HepG2 (cell line): ENCODE measurements at regions not wholly inside any gene's neighbourhood (a gene's known extent, or its start where the extent isn't known, plus 50 kb on each side); places are given as distances from the start of the nearest gene placed in this dataset.

Experiments
- ATAC-seq: fragments of 200-7000 bp; cut with Tn5 transposase; 3 replicates; pipeline ENCODE4 v1.9.1; 2020; ENCODE audit warnings: mild to moderate bottlenecking, moderate library complexity
- BruUV-seq: library from RNA; stranded (reverse); fragments of 400-500 nt; replicated peaks from 2 replicates; lab custom pipeline; 2021; lab: Mats Ljungman, UMichigan
- CTCF ChIA-PET: fragments of 300-600 bp; formaldehyde crosslinking; extraction: SDS; loops from one replicate; lab custom pipeline; 2021; ENCODE audit warnings: low total read pairs, inconsistent platforms, low intra/inter-chr PET ratio; lab: Yijun Ruan, JAX
- POLR2A ChIA-PET: fragments of 350-600 bp; sonication (Branson Sonifier 250); formaldehyde crosslinking; loops from one replicate; lab custom pipeline; 2020; ENCODE audit warnings: antibody characterized with exemption, inconsistent platforms; lab: Yijun Ruan, JAX
- DNase-seq: peaks from one replicate; pipeline ENCODE4 v3.0.0-alpha.2; 2015; ENCODE audit warnings: low spot score
- FAIRE-seq: peaks from 3 replicates; lab custom pipeline; 2011; peaks lifted over from hg19 to GRCh38; lab: Jason Lieb, UNC
- H2AFZ ChIP-seq: one replicate; pipeline ENCODE4 v1.6.1; 2011; ENCODE audit warnings: low read length, inconsistent platforms
- H3K27ac ChIP-seq: fragments of 300-600 bp; 3 replicates; pipeline ENCODE4 v1.8.0; 2011; ENCODE audit warnings: mixed run types, mild to moderate bottlenecking, mixed read lengths, low read length, inconsistent platforms; ENCODE audit not compliant: insufficient read depth; ENCODE audit errors: extremely low read length
- H3K27me3 ChIP-seq, 2 experiments: fragments of 200-600 bp in 1 of 2; 2 replicates in 1 of 2; 3 replicates in 1 of 2; pipeline versions ENCODE4 v1.6.0 to v1.8.0; 2011; ENCODE audit warnings: low read length in 2 of 2, mild to moderate bottlenecking in 2 of 2, moderate library complexity in 2 of 2, inconsistent platforms in 1 of 2; ENCODE audit not compliant: insufficient read depth in 2 of 2, control insufficient read depth in 1 of 2
- H3K36me3 ChIP-seq, 2 experiments: fragments of 200-600 bp in 1 of 2; replicated peaks in 1 of 2; 2 replicates in 1 of 2; 3 replicates in 1 of 2; pipeline versions ENCODE4 v1.5.1 to v1.8.0; 2011; ENCODE audit warnings: low read length in 2 of 2, inconsistent platforms in 1 of 2; ENCODE audit not compliant: insufficient read depth in 2 of 2, control insufficient read depth in 1 of 2
- H3K4me1 ChIP-seq: 2 replicates; pipeline ENCODE4 v1.5.1; 2012; ENCODE audit warnings: low read length, inconsistent platforms; ENCODE audit not compliant: insufficient read depth
- H3K4me2 ChIP-seq: 2 replicates; pipeline ENCODE4 v1.6.0; 2011; ENCODE audit warnings: low read depth, low read length, inconsistent platforms
- H3K4me3 ChIP-seq, 3 experiments: fragments of 200-600 bp in 1 of 3; sonication (generic), shearing (Covaris generic) in 1 of 3; replicated peaks in 1 of 3; 2 replicates each; pipeline ENCODE4 v1.5.1; 2011 to 2016; ENCODE audit warnings: low read length in 3 of 3, inconsistent platforms in 2 of 3, low read depth in 2 of 3, mild to moderate bottlenecking in 2 of 3, control low read depth in 1 of 3, mixed read lengths in 1 of 3; ENCODE audit not compliant: insufficient read depth in 1 of 3
- H3K79me2 ChIP-seq: one replicate; pipeline ENCODE4 v1.6.1; 2011; ENCODE audit warnings: low read length, inconsistent platforms; ENCODE audit not compliant: insufficient read depth
- H3K9ac ChIP-seq: 2 replicates; pipeline ENCODE4 v1.6.0; 2011; ENCODE audit warnings: mild to moderate bottlenecking, low read depth, low read length, inconsistent platforms; ENCODE audit not compliant: insufficient read depth
- H3K9me3 ChIP-seq: 2 replicates; pipeline ENCODE4 v1.5.1; 2012; ENCODE audit warnings: mild to moderate bottlenecking, low read length
- H4K20me1 ChIP-seq: 2 replicates; pipeline ENCODE4 v1.6.0; 2011; ENCODE audit warnings: inconsistent platforms, mild to moderate bottlenecking, low read length, moderate library complexity; ENCODE audit not compliant: insufficient read depth
- AHR ChIP-seq: IDR thresholded peaks from 2 replicates; pipeline ENCODE4 v1.6.1; 2018; ENCODE audit warnings: missing genetic modification reagents, missing compliant biosample characterization
- ELF3 ChIP-seq: IDR thresholded peaks from 2 replicates; pipeline ENCODE4 v1.6.1; 2016; ENCODE audit warnings: missing genetic modification reagents, missing compliant biosample characterization
- HOXA9 ChIP-seq: sonication (generic); formaldehyde crosslinking; IDR thresholded peaks from 2 replicates; pipeline ENCODE4 v1.8.1; 2022; ENCODE audit warnings: missing genetic modification reagents, mild to moderate bottlenecking, moderate library complexity, borderline replicate concordance
- REST ChIP-seq, 2 experiments: IDR thresholded peaks; 2 replicates each; pipeline ENCODE4 v1.6.1; 2011 to 2012; ENCODE audit warnings: low read length in 2 of 2, borderline replicate concordance in 1 of 2, low read depth in 1 of 2, mild to moderate bottlenecking in 1 of 2, moderate library complexity in 1 of 2
- ZNF251 ChIP-seq: sonication (generic); formaldehyde crosslinking; IDR thresholded peaks from 2 replicates; pipeline ENCODE4 v1.9.0; 2021; ENCODE audit warnings: mild to moderate bottlenecking, missing genetic modification reagents
- ZNF501 ChIP-seq: sonication (generic); formaldehyde crosslinking; IDR thresholded peaks from 2 replicates; pipeline ENCODE4 v1.5.1; 2020; ENCODE audit warnings: mild to moderate bottlenecking, moderate library complexity, missing genetic modification reagents
- ZNF512B ChIP-seq: sonication (generic); formaldehyde crosslinking; IDR thresholded peaks from 2 replicates; pipeline ENCODE4 v1.5.1; 2020; ENCODE audit warnings: missing genetic modification reagents, mild to moderate bottlenecking, borderline replicate concordance
- ZNF619 ChIP-seq: sonication (generic); formaldehyde crosslinking; IDR thresholded peaks from 2 replicates; pipeline ENCODE4 v1.4.0; 2020; ENCODE audit warnings: mild to moderate bottlenecking, missing genetic modification reagents
- WGBS: methylation state at CpG from one replicate; pipeline ENCODE4 v1.1.6; 2017; ENCODE audit warnings: low lambda C conversion rate; 5-methylcytosine and 5-hydroxymethylcytosine counted together
- in situ Hi-C: cut with HindIII; loops from 2 replicates; pipeline ENCODE4 v1.10.0; 2017; ENCODE audit warnings: low pct_unique_long_range_greater_than_20kb; ENCODE audit not compliant: extremely low pct_ligation_motif_present
- intact Hi-C: fragments of 100-400 bp; cut with micrococcal nuclease; formaldehyde crosslinking; loops from one replicate; pipeline ENCODE4 v1.10.0; 2022; ENCODE audit not compliant: unreplicated experiment
- TF ChIP-seq, protein P1 (sequence below): sonication (generic); formaldehyde crosslinking; IDR thresholded peaks from 2 replicates; pipeline ENCODE4 v1.5.0; 2020; ENCODE audit warnings: missing genetic modification reagents
- TF ChIP-seq, protein P2 (sequence below): fragments of 450-650 bp; IDR thresholded peaks from 2 replicates; pipeline ENCODE4 v1.6.1; 2017

DNA sequence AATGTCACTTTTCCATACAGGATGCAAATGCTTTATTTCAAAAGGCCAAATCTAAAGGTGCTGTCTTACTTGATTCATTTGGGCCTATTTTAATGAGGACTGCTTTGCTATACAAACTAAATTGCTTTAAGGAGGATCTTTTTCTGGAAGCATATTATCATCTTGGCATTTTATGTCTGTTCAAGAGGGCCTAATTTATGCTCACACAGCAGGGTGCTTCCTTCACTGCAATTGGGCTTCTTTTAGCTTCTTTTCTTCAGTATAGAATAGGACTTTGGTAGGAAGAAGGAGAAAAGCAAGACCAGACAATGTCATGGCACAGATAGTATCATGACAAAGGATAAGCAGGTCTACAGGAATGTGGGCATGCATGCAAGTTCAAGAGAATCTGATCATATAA lies 222.4 kb upstream of the ANKRD50 start (continued):
- no peak for TF ChIP-seq HOXA9 (CRISPR knock-in tag)

DNA sequence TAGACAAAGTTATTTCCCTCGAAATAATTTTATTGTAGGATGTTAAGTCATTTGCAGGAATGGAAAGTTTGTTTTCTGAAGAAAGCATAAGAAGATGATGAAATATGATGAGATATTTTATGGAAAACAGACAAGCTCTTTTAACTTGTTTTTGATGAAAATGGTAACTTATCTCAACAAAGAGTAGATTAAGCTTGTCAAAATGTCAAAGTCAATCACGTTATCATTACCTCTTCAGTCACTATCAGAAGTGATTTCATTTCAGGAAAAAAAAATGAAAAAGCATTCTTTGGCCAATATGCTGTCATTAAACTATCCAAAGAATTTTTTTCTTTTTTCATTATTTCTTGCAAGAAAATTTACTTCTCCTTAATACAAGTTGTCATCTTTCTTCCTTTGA lies 221.0 kb upstream of the ANKRD50 start:
- in situ Hi-C loops = no loop called here
- intact Hi-C loops = no loop called here

More for the DNA sequence above, 221.0 kb upstream of the ANKRD50 start:
- no TSS peak for BruUV-seq
- H3K9ac ChIP-seq = no peak overlapping the region
- no peak for DNase-seq
- POLR2A ChIA-PET = no interaction called here
- H3K4me2 ChIP-seq = no peak overlapping the region
- H3K9me3 ChIP-seq = no peaks in the 10 kb centered on the region
- FAIRE-seq = no peak
- no peak for TF ChIP-seq REST (IDR thresholded peaks at IDR 0.05; ENCODE audit: borderline replicate concordance in 1 of 2, low read depth in 1 of 2, low read length in 2 of 2)
- TF ChIP-seq ZNF251 (CRISPR knock-in tag) = no peak
- no peak for TF ChIP-seq ZNF512B (CRISPR knock-in tag)
- TF ChIP-seq AHR (CRISPR knock-in tag) = no peak
- TF ChIP-seq ZNF501 (CRISPR knock-in tag) = no peak
- TF ChIP-seq ZNF619 = no peak
- TF ChIP-seq, protein P1, sequence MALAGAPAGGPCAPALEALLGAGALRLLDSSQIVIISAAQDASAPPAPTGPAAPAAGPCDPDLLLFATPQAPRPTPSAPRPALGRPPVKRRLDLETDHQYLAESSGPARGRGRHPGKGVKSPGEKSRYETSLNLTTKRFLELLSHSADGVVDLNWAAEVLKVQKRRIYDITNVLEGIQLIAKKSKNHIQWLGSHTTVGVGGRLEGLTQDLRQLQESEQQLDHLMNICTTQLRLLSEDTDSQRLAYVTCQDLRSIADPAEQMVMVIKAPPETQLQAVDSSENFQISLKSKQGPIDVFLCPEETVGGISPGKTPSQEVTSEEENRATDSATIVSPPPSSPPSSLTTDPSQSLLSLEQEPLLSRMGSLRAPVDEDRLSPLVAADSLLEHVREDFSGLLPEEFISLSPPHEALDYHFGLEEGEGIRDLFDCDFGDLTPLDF (CRISPR knock-in tag) = no peak
- TF ChIP-seq, protein P2, sequence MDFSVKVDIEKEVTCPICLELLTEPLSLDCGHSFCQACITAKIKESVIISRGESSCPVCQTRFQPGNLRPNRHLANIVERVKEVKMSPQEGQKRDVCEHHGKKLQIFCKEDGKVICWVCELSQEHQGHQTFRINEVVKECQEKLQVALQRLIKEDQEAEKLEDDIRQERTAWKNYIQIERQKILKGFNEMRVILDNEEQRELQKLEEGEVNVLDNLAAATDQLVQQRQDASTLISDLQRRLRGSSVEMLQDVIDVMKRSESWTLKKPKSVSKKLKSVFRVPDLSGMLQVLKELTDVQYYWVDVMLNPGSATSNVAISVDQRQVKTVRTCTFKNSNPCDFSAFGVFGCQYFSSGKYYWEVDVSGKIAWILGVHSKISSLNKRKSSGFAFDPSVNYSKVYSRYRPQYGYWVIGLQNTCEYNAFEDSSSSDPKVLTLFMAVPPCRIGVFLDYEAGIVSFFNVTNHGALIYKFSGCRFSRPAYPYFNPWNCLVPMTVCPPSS = no peak
- TF ChIP-seq ELF3 (CRISPR knock-in tag) = no peak
- no peaks in the 10 kb centered on the region for H3K27me3 ChIP-seq
- H3K79me2 ChIP-seq = no peaks in the 10 kb centered on the region
- H3K27ac ChIP-seq = no peak overlapping the region
- H2AFZ ChIP-seq = no peak overlapping the region
- WGBS = 3% methylated on average over 2 of the region's 2 CpGs
- no peak for ATAC-seq
- no peaks in the 10 kb centered on the region for H4K20me1 ChIP-seq
- no peaks in the 10 kb centered on the region for H3K4me1 ChIP-seq
- no peak overlapping the region for H3K4me3 ChIP-seq
- no peaks in the 10 kb centered on the region for H3K36me3 ChIP-seq
- CTCF ChIA-PET = no interaction called here
